CD4-positive, alpha-beta T cell treated with Interferon gamma for 1 hour (primary cell): ENCODE measurements at regions not wholly inside any gene's neighbourhood (a gene's known extent, or its start where the extent isn't known, plus 50 kb on each side); places are given as distances from the start of the nearest gene placed in this dataset.
A peak's percentile ranks its signal among the peaks of the same experiment; 100 is the strongest.
"Not testable (repeated sequence)": the region's sequence is repeated elsewhere in the genome, so short reads cannot be mapped to it uniquely, and the experiment has no call there.

Experiments
- DNase-seq: peaks from one replicate; pipeline ENCODE4 v3.0.0-alpha.2; 2020

DNA sequence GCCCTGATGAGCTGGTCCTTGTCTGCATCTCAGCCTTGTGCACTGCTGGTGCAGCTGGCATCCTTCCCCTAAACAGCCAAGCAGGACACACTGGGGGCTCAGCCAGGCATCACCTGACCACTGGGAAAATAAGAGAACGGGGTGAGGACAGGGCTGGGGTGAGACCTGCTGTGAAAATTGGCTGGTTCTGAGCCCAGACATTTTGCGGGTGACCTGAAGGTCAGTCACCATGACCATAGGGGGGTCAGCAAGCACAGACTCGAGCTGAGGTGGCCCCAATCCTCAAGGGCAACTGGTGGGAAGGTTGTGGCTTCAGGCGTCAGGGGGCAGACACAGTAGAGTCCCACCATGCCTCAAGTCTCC is 144.9 kb upstream of the TWIST2 start:
- DNase-seq: no peak

DNA sequence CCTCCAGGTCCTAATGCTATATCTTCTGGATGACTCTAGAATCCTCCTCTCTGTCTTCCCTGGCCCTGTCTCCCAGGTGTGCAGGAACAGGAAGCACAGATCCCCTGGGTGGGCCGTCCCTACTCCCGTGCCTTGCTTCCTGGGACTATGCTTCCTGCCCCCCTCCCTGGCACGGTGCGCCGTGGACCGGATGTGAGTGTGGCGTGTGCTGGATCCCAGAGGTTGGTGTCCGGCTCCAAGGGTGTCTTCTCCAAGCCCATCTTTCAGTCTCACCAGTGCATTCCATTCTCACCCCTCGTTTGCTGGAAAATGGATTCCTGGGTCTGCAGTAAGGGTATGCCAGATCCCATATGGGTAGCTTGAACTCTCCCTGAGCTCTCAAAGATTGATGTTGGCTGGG is 144.4 kb upstream of the TWIST2 start:
- no peak for DNase-seq

DNA sequence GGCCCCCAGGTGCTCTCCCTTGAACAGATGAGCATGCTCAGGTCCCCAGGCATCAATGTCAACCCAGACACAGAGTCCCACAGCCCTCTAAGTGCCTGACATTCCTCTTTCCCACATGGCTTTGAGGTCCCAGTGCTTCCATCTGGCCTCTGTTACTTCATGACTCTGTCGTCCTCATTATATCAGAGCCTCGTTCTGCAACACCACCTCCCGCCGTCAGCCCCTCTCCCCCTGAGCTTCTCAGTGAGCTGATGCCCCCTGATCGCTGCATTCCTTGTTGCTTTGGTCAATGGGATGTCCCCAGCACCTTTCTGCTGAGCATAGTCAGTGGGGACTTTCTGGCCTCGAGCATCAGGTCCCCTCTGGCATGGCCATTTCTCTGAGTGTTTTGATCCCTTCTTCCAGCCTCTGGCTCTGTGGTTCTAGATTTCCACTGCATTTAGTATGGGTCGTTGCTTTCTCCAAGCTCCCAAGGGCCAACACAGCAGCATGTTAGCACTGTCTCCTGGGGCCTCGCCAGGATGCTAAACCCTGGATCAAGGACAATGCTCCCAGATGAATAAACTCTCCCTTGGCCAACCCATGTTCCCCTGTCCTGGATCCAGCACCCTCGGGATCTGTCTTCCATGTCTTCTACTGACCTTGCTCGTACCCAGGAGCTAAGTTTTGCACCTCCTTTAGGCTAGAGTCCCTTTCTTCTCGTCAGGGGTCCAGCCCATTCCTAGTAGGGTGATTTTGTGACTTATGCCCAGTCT is 143.2 kb upstream of the TWIST2 start:
- DNase-seq: no peak

DNA sequence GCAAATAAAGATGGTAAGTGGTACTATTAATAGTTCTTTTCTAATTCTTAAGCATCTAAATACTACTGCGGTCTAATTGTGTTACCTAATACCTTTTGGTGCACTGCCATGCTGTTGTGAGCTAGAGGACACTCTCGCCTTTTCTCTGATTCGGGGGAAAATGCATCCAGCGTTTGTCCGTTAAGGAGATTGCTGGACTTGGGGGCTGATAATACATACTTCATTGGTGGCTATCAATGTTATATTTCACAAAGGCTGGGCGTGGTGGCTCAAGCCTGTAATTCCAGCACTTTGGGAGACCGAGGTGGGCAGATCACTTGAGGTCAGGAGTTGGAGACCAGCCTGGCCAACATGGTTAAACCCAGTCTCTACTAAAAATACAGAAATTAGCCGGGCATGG is 141.7 kb upstream of the TWIST2 start:
- DNase-seq: no peak

DNA sequence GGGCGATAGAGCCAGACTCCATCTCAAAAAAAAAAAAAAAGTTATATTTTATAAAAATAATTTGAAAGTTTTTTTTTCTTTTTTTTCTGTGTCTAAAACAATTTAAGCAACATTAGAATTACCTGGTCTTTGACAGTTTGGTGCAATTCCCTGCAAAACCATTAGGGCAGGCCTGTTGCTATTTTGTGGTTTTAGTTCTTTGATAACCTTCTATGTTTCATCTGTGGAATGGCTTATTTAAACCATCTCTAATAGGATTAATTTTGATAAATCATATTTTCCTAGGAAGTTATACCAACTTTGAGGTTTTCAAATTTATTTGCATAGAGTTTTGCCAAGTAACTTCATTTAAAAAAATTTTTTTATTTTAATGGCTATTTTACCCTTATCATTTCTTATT is 141.2 kb upstream of the TWIST2 start:
- no peak for DNase-seq

DNA sequence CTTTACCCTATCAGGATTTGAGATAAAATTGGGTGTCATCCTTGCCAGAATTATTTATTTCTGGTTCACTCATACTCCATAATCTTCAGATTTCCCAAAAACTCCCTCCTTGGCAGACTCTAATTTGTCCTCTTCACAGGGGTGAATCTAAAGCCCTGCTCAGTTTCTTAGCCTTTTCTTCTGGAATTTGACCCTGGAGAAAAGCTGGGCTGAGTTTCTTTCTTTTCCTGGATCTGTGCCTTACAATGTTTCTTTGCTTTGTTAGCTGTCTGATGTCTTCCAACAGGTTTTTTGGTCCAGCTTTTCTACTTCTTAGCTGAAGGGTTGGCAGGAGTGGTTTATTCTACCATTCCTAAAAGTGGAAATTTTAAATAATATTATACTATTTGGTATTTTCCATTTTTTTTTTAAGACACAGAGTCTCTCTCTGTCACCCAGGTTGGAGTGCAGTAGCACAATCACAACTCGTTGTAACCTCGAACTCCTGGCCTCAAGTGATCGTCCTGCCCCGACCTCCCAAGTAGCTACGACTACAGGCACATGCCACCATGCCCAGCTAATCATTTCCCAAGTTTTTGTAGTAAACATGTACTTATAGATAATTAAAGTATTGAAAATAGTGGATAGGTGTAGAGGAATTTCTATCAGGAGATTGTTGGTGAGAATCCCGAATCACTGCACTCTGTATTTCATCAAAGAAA is 138.4 kb upstream of the TWIST2 start:
- no peak for DNase-seq

DNA sequence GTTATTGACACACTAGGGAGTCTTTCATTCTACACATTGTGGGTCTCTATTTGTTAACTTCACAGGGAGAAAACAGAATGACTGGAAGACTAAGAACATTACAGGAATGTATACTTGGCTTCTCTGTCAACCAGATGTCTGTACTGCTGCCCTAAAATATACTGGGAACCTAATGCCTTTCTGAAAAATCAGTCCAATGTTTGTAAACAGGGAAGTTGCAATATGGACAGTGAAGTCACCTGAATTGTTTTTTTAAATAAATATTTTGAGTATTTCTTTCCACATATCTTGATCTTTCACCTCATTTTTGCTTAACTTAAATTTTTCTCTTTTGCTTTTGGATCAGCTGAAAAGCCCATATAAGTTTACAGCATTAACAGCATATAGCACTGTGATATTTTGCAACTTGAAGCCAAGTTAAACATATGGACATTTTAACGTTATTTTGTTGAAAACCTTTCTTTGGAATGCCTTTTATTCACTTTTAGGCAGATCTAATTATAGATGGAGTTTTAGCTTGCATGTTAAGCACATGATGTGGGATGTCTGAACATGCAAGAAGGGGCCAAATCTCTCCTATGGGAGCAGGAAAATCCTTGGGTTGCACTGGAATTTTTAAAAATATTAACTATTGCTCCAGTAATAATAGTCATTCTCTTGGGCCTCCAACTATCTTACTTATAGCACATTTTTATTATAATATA is 137.7 kb upstream of the TWIST2 start:
- no peak for DNase-seq

DNA sequence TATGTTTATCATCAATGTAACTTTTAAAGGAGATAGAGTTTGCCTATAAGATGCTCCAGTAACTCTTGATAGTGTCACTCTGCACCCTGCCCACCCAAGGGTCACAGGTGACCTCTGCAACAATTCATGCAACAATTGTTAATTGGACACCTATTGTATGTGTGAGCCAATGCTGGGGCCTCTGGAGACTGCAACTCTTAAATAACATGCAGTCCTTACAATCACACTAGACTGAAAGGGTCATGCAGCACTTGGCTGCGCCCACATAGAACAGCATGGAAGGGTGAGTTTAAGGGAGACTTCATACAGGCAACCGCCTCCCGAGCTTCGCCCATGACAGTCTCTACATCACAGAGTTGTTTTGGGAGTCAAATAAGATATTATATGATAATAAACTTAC is 137.1 kb upstream of the TWIST2 start:
- no peak for DNase-seq

DNA sequence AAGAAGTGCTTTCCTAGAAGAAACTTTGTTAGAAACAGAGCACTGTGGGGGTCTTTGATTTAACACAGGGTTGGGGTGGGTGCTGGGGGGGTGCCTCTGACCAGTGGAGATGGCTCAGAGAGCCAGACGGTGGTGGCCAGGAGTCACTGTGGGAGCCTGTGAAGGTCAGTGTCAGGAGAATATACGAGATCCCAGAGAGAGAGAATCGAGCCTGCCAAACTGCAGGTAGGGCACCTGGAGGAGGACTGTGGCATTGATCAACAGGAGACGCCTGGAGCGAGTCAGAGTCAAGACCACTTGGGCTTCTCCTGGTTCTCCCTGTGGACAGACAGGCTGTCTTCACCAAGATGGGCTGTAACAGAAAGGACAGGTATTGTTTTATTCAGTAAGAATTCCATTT is 136.5 kb upstream of the TWIST2 start:
- DNase-seq: no peak

DNA sequence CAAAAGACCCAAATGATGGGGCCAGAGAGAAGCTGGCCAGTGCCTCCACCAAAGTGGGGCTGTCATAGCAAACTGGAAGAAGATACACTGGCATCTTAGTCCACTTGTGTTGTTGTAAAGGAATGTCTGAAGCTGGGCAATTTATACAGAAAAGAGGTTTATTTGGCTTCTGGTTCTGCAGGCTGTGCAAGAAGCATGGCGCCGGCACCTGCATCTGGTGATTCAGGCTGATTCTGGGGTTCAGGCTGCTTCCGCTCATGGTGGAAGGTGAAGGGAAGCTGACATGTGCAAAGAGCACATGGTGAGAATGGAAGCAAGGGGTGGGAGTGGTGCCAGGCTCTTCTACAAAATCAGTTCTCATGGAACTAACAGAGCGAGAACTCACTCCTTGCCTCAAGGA is 135.9 kb upstream of the TWIST2 start:
- DNase-seq: no peak

DNA sequence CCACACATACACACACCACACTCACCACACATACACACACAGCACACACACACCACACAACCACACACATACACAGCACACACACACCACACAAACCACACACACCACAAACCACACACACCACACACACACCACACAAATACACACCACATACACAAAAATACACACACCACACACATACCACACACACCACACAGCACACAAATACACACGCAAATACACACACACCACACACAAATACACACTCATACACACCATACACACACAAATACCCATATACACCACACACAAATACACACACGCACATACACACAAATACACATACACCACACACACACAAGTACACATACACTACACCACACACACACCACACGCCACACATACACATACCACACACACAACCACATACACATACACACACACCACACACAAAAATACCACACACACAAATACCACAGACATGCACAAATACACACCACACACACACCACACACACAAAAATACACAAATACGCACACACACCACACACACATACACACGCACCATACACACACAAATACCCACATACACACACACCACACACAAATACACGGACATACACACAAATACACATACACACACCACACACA is 134.6 kb upstream of the TWIST2 start:
- DNase-seq: no peak

DNA sequence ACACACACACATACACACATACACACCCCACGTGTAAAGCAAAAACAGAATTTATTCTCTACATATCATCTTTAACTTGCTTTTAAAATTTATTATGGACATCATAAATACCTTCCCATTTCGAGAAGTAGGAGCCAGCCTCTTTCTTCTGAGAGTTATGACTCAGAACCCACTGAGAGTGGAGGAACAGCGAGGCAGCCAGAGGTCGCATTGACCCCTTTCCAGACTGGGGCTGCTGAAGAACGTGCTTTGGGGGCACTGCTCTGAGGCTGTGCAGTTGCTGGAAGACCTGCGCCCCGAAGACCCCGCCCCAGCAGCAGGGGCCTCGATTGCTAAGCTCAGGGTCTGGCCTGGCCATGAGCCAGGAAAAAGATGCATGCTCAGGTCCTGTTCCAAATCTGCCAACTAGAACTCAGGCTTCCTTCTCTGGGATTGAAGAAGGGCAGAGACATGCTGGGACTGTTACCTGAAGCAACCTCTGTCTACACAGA is 133.8 kb upstream of the TWIST2 start:
- no peak for DNase-seq

DNA sequence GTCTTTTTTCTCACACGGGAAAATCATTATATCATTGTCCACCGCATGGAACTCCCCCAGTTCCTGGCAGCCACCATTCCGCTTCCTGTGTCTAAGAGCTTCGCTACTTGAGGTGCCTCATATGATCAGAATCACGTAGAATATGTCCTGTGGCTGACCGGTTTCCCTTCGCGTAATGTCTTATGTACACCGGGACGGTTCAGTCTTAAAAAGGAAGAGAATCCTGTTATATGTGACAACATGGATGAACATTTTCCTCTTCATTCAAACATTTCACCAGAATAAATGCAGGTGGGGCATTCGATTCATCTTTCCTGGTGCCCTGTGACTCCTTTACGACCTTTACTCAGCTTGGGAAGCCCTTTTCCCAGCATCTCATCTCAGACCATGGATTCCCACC is 131.7 kb upstream of the TWIST2 start:
- DNase-seq: no peak

DNA sequence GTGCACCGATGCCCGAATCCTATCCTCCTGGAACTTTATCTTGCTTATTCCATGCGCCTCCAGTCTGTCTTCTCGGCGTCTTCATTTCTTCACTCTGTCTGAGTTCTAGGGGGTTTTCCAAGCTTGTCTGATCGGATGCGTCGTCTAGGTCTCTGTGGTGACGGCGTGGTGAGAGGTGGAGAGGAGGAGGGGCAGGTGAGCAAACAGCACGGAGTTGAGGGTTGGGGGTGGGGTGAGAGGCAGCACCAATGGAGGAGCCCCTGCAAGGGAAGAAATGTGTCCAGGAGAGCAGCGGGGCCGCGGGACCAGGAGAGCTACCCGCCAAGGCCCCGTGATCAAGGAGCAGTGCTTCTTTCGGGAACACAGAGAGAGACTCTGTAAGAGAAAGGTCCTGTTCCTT is 131.3 kb upstream of the TWIST2 start:
- DNase-seq: no peak

DNA sequence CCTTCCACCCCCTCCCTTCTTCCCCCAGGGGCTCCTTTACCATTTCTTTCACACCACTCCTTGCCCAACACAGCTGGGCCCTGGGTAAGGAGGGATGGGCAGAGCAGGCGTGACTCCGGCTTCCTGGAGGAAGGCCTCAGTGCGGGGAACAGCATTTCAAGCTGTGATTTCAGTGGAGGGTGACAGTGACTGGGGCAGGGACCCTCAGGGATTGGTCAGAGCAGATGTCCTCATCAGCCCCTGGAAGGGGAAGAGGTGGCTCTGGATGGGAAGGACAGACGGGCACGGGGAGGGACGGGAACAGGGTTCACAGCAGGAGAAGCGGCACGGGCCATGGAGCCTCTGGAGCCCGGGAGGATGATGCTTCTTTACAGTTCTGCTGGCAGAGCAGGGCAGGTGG is 130.8 kb upstream of the TWIST2 start:
- no peak for DNase-seq

DNA sequence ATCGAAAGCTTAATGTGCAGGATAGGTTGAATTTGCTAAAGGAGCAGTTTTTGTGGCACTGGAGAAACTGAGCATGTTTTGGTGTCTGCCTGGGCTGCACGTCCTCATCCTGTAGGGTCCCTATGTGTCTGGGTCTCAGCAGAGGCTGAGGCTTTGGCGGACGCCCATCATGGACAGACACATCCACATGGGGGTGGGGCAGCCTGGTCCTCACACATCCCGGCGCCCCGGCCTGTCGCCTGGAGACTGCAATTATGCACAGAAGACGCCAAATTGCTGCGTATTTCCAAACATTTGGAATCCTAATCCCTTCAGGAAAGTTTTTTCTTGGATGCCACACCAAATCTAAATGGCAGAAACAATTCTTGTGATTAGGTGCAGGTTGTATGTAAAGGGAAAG is 128.2 kb upstream of the TWIST2 start:
- no peak for DNase-seq

DNA sequence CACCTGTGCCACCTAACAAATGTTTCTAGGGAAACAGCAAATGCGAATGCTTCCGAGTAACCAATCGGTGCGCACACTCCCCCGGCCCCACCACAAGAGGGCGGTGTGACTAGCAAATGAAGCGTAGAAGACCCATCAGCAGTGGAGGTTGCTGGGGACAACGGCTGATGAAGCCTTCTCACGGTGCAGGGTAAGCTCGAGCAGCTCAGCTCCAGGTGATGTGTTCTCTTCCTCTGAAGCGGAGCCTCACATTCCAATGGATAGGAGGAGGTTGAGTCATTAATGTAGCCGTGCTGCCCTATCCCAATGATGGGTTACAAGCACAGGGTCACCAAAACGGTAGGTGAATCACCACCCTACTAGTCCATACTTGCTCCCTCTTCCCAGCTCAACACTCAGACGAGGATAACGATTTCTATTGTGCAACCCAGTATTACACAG is 127.6 kb upstream of the TWIST2 start:
- peak; percentile 9 for DNase-seq

DNA sequence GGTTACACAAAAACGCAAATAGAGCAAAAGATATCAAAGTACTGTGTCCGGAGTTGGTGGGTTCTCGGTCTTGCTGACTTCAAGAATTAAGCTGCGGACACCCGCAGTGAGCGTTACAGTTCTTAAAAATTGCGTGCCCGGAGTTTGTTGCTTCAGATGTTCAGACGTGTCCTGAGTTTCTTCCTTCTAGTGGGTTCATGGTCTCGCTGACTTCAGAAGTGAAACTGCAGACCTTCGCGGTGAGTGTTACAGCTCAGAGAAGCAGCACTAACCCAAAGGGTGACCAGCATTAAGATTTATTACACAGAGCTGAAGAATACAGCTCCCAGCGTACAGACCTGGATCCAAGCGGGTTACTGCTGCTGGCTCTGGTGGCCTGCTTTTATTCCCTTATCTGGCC is 125.7 kb upstream of the TWIST2 start:
- DNase-seq: no peak

DNA sequence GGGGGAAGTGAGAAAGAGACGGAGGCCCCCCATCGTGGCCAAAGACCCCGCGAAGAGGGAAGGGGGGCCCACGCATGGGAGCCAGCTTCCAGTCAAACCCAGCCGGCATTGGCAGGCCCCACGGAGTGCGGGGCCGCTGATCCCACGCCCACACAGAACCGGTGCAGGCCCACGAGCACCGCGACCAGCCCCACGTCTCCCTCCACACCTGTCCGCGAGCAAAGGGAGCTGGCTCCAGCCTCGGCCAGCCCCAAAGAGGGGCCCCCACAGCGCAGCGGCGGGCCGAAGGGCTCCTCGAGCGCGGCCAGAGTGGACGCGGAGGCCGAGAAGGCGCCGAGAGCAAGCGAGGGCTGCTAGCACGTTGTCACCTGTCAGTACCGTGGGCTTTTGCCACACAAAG is 125.0 kb upstream of the TWIST2 start:
- no peak for DNase-seq

DNA sequence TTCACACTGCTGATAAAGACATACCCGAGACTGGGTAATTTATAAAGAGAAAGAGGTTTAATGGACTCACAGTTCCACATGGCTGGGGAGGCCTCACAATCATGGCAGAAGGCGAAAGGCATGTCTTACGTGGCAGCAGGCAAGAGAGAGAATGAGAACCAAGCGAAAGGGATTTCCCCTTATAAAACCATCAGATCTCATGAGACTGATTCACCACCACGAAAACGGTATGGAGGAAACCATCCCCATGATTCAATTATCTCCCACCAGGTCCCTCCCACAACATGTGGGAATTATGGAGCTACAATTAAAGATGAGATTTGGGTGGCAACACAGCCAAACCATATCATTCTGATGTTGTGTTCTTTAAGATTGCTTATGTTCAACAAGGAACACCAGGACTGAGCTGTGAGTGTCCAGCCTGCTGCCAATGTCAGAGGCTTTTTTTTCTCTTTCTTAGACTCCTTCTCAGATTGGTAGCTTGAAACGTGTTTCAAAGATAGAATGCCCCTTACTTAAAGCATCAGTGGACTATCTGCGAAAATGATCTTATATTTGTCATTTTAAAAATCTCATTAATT is 124.1 kb upstream of the TWIST2 start:
- not testable (repeated sequence) for DNase-seq

DNA sequence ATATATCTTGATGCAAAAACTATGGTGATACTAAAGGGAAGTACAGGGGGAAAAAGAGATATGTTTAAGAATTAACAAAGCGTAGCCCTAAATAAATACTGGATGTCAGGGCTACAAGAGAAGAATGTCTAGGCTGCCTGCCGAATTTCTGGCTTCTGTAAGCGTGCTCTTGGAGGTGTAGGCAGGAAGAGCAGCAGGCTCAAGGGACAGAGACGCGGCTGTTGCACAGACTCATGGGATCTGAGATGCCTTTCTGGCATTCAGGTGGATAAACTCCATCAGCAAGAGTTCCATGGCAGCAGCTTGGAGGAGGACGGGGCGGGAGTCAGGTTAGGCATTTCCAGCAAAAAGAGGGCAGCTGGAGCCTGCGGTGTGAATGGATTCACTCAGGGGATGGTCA is 123.2 kb upstream of the TWIST2 start:
- no peak for DNase-seq

DNA sequence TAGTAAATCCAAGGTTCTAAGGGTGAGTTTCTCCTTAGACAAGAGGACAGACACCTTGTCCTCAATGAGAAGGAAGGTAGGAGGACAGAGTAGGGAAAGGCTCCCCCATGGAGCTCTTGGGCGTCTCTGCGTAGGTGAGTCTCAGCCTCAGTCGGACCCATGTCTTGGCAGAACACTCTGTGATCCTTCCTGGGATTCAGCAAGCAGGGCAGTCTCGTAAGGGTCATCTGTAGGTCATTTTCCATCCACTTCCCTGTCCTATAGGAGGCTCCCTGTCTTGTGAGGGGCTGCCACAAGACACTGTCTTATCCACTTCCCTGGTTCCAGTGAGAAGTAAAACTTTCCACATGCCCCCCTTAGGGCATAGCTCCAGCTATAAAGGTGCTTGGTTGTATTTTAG is 122.6 kb upstream of the TWIST2 start:
- no peak for DNase-seq
